NCI-H748 treated with DMSO at 0.1 percent for 48 hours (cell line): ENCODE measurements at regions not wholly inside any gene's neighbourhood (a gene's known extent, or its start where the extent isn't known, plus 50 kb on each side); places are given as distances from the start of the nearest gene placed in this dataset.
"Not testable (repeated sequence)": the region's sequence is repeated elsewhere in the genome, so short reads cannot be mapped to it uniquely, and the experiment has no call there.

Experiments
- DNase-seq: peaks from one replicate; lab custom pipeline; 2025; lab: John Stamatoyannopoulos, UW

GRCh38 chr7:70846208-70846607 is 285.7 kb upstream of the GALNT17 start:
- DNase-seq: no peak

- no peak for DNase-seq
Observed at GRCh38 chr7:70849580-70850235, 282.2 kb upstream of the GALNT17 start.

- DNase-seq: no peak
Observed at GRCh38 chr7:70855373-70855772, 276.6 kb upstream of the GALNT17 start.

- DNase-seq: peak; percentile 32
Observed at GRCh38 chr7:70856901-70857630, 274.9 kb upstream of the GALNT17 start.

- no peak for DNase-seq
Observed at GRCh38 chr7:70857793-70858545, 274.0 kb upstream of the GALNT17 start.

GRCh38 chr7:70867513-70867912 is 264.4 kb upstream of the GALNT17 start:
- DNase-seq: no peak

GRCh38 chr7:70870349-70870748 is 261.6 kb upstream of the GALNT17 start:
- DNase-seq: no peak

- no peak for DNase-seq
Observed at GRCh38 chr7:70872188-70872587, 259.8 kb upstream of the GALNT17 start.

- DNase-seq: no peak
Observed at GRCh38 chr7:70881167-70881847, 250.6 kb upstream of the GALNT17 start.

GRCh38 chr7:70883750-70884439 is 248.0 kb upstream of the GALNT17 start:
- no peak for DNase-seq

- no peak for DNase-seq
Observed at GRCh38 chr7:70884440-70884764, 247.5 kb upstream of the GALNT17 start.

- DNase-seq: no peak
Observed at GRCh38 chr7:70884809-70885208, 247.1 kb upstream of the GALNT17 start.

GRCh38 chr7:70886547-70886946 is 245.4 kb upstream of the GALNT17 start:
- DNase-seq: no peak

GRCh38 chr7:70887186-70887585 is 244.8 kb upstream of the GALNT17 start:
- DNase-seq: no peak

- no peak for DNase-seq
Observed at GRCh38 chr7:70890147-70890969, 241.6 kb upstream of the GALNT17 start.

- DNase-seq: peak; percentile 9
Observed at GRCh38 chr7:70893422-70893821, 238.5 kb upstream of the GALNT17 start.

GRCh38 chr7:70893971-70894715 is 237.8 kb upstream of the GALNT17 start:
- DNase-seq: no peak

GRCh38 chr7:70894799-70895198 is 237.1 kb upstream of the GALNT17 start:
- DNase-seq: no peak

GRCh38 chr7:70895337-70896200 is 236.4 kb upstream of the GALNT17 start:
- not testable (repeated sequence) for DNase-seq
